Astrocyte (in vitro differentiated cells and primary cell): ENCODE measurements at regions not wholly inside any gene's neighbourhood (a gene's known extent, or its start where the extent isn't known, plus 50 kb on each side); places are given as distances from the start of the nearest gene placed in this dataset.
A peak's percentile ranks its signal among the peaks of the same experiment; 100 is the strongest.

Source experiments
- DNase-seq: peaks from one replicate; pipeline ENCODE4 v3.0.0-alpha.2; 2010; ENCODE audit warnings: low read depth
- FAIRE-seq: peaks from 2 replicates; lab custom pipeline; 2011; peaks lifted over from hg19 to GRCh38; lab: Jason Lieb, UNC
- H2AFZ ChIP-seq: 2 replicates; pipeline ENCODE4 v1.6.0; 2012; ENCODE audit warnings: low read depth, low read length, inconsistent platforms
- H3K27ac ChIP-seq: 2 replicates; pipeline ENCODE4 v1.5.1; 2011; ENCODE audit warnings: low read depth, low read length, inconsistent platforms
- H3K27me3 ChIP-seq: 2 replicates; pipeline ENCODE4 v1.6.0; 2011; ENCODE audit warnings: low read length, inconsistent platforms; ENCODE audit not compliant: insufficient read depth
- H3K36me3 ChIP-seq: 2 replicates; pipeline ENCODE4 v1.5.1; 2011; ENCODE audit warnings: low read length, inconsistent platforms; ENCODE audit not compliant: insufficient read depth
- H3K4me1 ChIP-seq: 2 replicates; pipeline ENCODE4 v1.5.1; 2011; ENCODE audit warnings: low read length, inconsistent platforms; ENCODE audit not compliant: insufficient read depth
- H3K4me2 ChIP-seq: 2 replicates; pipeline ENCODE4 v1.6.0; 2012; ENCODE audit warnings: low read length, inconsistent platforms
- H3K4me3 ChIP-seq: 2 replicates; pipeline ENCODE4 v1.5.1; 2011; ENCODE audit warnings: low read depth, mild to moderate bottlenecking, low read length, inconsistent platforms; ENCODE audit not compliant: insufficient read depth
- H3K79me2 ChIP-seq: 2 replicates; pipeline ENCODE4 v1.6.0; 2012; ENCODE audit warnings: mild to moderate bottlenecking, low read length, inconsistent platforms; ENCODE audit not compliant: insufficient read depth
- H3K9ac ChIP-seq: 2 replicates; pipeline ENCODE4 v1.6.0; 2012; ENCODE audit warnings: mild to moderate bottlenecking, low read length, inconsistent platforms
- H3K9me3 ChIP-seq: 2 replicates; pipeline ENCODE4 v1.5.1; 2012; ENCODE audit warnings: low read depth, mild to moderate bottlenecking, low read length, inconsistent platforms; ENCODE audit not compliant: insufficient read depth
- H4K20me1 ChIP-seq: 2 replicates; pipeline ENCODE4 v1.6.0; 2012; ENCODE audit warnings: low read length, inconsistent platforms; ENCODE audit not compliant: insufficient read depth
- H3K27ac Mint-ChIP-seq: one replicate; pipeline ENCODE4 v1.8.0; 2021; ENCODE audit warnings: mild to moderate bottlenecking, mixed read lengths; ENCODE audit not compliant: unreplicated experiment
- H3K27me3 Mint-ChIP-seq: one replicate; pipeline ENCODE4 v1.8.0; 2021; ENCODE audit warnings: low read depth, mixed read lengths; ENCODE audit not compliant: unreplicated experiment
- H3K36me3 Mint-ChIP-seq: one replicate; pipeline ENCODE4 v1.8.0; 2021; ENCODE audit warnings: low read depth, mixed read lengths; ENCODE audit not compliant: unreplicated experiment
- H3K4me1 Mint-ChIP-seq: one replicate; pipeline ENCODE4 v1.8.0; 2021; ENCODE audit warnings: low read depth, mixed read lengths; ENCODE audit not compliant: unreplicated experiment
- H3K4me3 Mint-ChIP-seq: one replicate; pipeline ENCODE4 v1.8.0; 2021; ENCODE audit warnings: mild to moderate bottlenecking, moderate library complexity, mixed read lengths; ENCODE audit not compliant: unreplicated experiment
- H3K9me3 Mint-ChIP-seq: one replicate; pipeline ENCODE4 v1.8.0; 2021; ENCODE audit warnings: mild to moderate bottlenecking, mixed read lengths; ENCODE audit not compliant: unreplicated experiment
- EZH2 ChIP-seq: IDR thresholded peaks from 2 replicates; pipeline ENCODE4 v1.6.1; 2012; ENCODE audit warnings: mild to moderate bottlenecking, low read length, inconsistent platforms; ENCODE audit not compliant: insufficient read depth
- TF ChIP-seq, protein P1 (sequence below): IDR thresholded peaks from 2 replicates; pipeline ENCODE4 v1.5.1; 2011; ENCODE audit warnings: low read depth, mild to moderate bottlenecking, inconsistent platforms, low read length, moderate library complexity; ENCODE audit not compliant: insufficient read depth

DNA sequence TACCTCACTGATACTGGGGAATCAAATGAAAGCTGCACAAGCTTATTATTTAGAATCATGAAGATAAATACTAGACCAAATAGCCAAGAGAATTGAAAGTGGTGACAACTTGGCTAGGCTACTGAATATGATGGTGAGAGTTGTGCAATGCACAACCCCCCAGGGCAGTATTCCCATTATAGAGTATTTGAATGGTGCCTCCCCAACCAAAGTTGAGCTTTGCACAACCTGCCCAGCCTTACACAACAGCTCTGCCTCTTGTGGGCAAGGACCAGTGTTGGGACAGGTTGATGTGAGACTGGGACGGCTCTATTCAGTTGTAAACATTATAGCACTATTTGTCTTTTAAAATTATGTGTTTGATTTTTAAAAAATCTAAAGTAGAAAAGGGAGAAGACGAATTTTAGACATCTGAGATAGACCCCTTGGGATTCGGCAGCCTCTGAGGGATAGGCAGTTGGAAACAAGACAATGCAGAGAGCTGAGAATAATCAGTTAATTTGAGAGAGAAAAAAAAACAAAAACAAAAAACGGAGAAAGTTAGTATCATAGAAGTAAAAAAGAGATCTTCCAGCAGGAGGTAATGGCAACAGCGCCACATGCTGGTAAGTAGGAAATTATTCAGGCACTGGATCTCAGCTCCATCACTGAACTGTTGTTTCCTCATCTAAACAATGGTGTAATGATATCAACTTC, 91.0 kb upstream of the KCNA3 start:
- Histone ChIP-seq H3K27me3 (no peaks in the 10 kb centered on the region), H4K20me1 (no peaks in the 10 kb centered on the region), H3K4me2 (no peak overlapping the region), H3K9me3 (no peaks in the 10 kb centered on the region), H3K79me2 (no peaks in the 10 kb centered on the region), H3K9ac (no peak overlapping the region), H2AFZ (no peak overlapping the region), H3K27ac (no peak overlapping the region), H3K4me1 (no peaks in the 10 kb centered on the region), H3K4me3 (no peak overlapping the region), H3K36me3 (no peaks in the 10 kb centered on the region)
- DNase-seq (peak; percentile 15), FAIRE-seq (peak; percentile 97)
- TF ChIP-seq, protein P1, sequence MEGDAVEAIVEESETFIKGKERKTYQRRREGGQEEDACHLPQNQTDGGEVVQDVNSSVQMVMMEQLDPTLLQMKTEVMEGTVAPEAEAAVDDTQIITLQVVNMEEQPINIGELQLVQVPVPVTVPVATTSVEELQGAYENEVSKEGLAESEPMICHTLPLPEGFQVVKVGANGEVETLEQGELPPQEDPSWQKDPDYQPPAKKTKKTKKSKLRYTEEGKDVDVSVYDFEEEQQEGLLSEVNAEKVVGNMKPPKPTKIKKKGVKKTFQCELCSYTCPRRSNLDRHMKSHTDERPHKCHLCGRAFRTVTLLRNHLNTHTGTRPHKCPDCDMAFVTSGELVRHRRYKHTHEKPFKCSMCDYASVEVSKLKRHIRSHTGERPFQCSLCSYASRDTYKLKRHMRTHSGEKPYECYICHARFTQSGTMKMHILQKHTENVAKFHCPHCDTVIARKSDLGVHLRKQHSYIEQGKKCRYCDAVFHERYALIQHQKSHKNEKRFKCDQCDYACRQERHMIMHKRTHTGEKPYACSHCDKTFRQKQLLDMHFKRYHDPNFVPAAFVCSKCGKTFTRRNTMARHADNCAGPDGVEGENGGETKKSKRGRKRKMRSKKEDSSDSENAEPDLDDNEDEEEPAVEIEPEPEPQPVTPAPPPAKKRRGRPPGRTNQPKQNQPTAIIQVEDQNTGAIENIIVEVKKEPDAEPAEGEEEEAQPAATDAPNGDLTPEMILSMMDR: peak; percentile 92
- TF ChIP-seq EZH2: no peak
- H3K27me3 Mint-ChIP-seq: peaks cover 24% of the 10 kb centered on the region
- H3K4me1 Mint-ChIP-seq: no peaks in the 10 kb centered on the region
- peak overlapping the region; percentile 36 for H3K27ac Mint-ChIP-seq
- no peaks in the 10 kb centered on the region for H3K9me3 Mint-ChIP-seq
- no peak overlapping the region for H3K4me3 Mint-ChIP-seq
- H3K36me3 Mint-ChIP-seq: no peaks in the 10 kb centered on the region

DNA sequence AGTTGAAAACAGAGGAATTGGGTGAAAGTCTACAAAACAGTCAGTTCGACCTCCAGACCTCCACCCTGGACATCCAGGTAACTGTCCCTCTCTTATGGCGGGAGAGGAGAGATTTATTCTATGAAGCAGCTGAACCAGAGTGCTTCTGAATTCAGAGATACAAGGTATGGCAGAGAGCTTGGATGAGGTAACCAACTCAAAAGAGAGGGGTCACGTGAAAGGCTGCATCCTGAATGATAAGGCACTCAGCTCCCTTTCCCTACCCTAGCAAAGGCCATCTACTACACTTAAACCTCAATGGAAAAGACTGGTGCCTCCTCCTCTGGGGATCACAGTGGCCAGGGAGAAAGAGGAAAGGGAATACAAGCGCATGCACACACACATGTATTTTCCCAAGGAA, 88.4 kb upstream of the KCNA3 start:
- no peaks in the 10 kb centered on the region for H3K4me1 Mint-ChIP-seq
- DNase-seq (no peak), FAIRE-seq (no peak)
- no peak overlapping the region for H3K4me3 Mint-ChIP-seq
- no peak overlapping the region for H3K4me3 ChIP-seq
- no peaks in the 10 kb centered on the region for H3K36me3 ChIP-seq
- TF ChIP-seq, protein P1: no peak
- TF ChIP-seq EZH2: no peak
- no peak overlapping the region for H3K9ac ChIP-seq
- no peak overlapping the region for H3K27ac Mint-ChIP-seq
- H2AFZ ChIP-seq: no peak overlapping the region
- H3K4me2 ChIP-seq: no peak overlapping the region
- no peaks in the 10 kb centered on the region for H3K9me3 ChIP-seq
- no peaks in the 10 kb centered on the region for H4K20me1 ChIP-seq
- H3K27me3 Mint-ChIP-seq: peaks cover 25% of the 10 kb centered on the region
- no peaks in the 10 kb centered on the region for H3K4me1 ChIP-seq
- no peak overlapping the region for H3K27ac ChIP-seq
- no peaks in the 10 kb centered on the region for H3K79me2 ChIP-seq
- no peaks in the 10 kb centered on the region for H3K27me3 ChIP-seq
- H3K36me3 Mint-ChIP-seq: no peaks in the 10 kb centered on the region
- no peaks in the 10 kb centered on the region for H3K9me3 Mint-ChIP-seq

DNA sequence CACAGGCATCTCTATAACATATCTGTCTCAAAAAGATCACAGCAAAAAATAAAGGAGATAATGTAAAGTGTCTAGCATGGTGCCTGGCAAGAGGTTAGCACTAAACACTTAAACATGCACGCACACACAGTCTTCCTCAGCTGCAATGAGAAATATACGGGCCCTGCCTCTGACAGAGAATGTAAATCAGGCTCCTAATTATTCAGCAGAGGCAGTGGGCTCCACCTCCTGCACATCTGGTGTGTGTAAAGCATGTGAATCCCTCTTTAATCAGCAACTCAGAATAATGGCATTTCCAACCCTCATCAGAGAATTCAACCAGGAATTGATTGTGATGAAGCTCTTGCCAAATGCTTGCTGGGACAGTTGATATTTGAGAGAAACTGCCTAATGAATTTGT, 85.6 kb upstream of the KCNA3 start:
- H3K4me1 Mint-ChIP-seq: no peaks in the 10 kb centered on the region
- H3K9me3 ChIP-seq: no peaks in the 10 kb centered on the region
- H3K9me3 Mint-ChIP-seq: no peaks in the 10 kb centered on the region
- H3K27me3 ChIP-seq: no peaks in the 10 kb centered on the region
- FAIRE-seq (no peak), DNase-seq (no peak)
- no peak overlapping the region for H3K9ac ChIP-seq
- H3K4me3 Mint-ChIP-seq: no peak overlapping the region
- H3K79me2 ChIP-seq: no peaks in the 10 kb centered on the region
- no peak overlapping the region for H3K4me3 ChIP-seq
- no peak for TF ChIP-seq EZH2
- TF ChIP-seq, protein P1: no peak
- H3K27me3 Mint-ChIP-seq: peaks cover 10% of the 10 kb centered on the region
- H4K20me1 ChIP-seq: no peaks in the 10 kb centered on the region
- H2AFZ ChIP-seq: no peak overlapping the region
- no peaks in the 10 kb centered on the region for H3K36me3 ChIP-seq
- H3K27ac Mint-ChIP-seq: no peak overlapping the region
- no peaks in the 10 kb centered on the region for H3K4me1 ChIP-seq
- H3K36me3 Mint-ChIP-seq: no peaks in the 10 kb centered on the region
- H3K27ac ChIP-seq: no peak overlapping the region
- H3K4me2 ChIP-seq: no peak overlapping the region
